ENCODE measurements at regions not wholly inside any gene's neighbourhood (a gene's known extent, or its start where the extent isn't known, plus 50 kb on each side); places are given as distances from the start of the nearest gene placed in this dataset.

DNA sequence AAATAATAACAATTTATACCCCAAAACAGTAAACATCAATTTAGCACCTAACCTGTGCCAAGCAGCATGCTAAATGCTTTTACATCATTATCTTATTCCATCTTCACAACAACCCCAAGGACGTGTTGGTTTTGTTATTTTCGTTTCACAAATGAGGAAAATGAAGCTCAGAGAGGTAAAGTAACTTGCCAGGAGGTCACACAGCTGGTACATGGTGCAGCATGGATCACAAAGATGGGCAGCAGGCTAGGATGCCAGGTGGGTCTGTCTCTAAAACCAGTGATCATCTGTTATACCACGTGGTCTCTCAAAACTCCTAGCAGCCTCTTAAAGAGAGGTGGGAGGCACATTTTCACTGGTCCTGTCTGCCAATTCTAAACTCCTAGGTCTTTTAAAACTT is 323.6 kb upstream of the F9 start:
- Histone ChIP-seq H3K79me2 (ENCODE audit: insufficient read depth, low read length) (no peaks in the 10 kb centered on the region), H3K9me3 (ENCODE audit: control insufficient read depth in 1 of 2, insufficient read depth in 1 of 2, low read depth in 1 of 2, low read length in 2 of 2) (no peaks in the 10 kb centered on the region), H3K27me3 (ENCODE audit: insufficient read depth, low read length) (no peaks in the 10 kb centered on the region), H3K27ac (ENCODE audit: low read depth, low read length) (no peak overlapping the region), H3K4me1 (ENCODE audit: control insufficient read depth in 1 of 2, insufficient read depth in 2 of 2, low read length in 2 of 2) (no peaks in the 10 kb centered on the region), H3K36me3 (ENCODE audit: control insufficient read depth in 1 of 2, insufficient read depth in 2 of 2, low read length in 2 of 2) (no peaks in the 10 kb centered on the region), H3K9ac (ENCODE audit: low read length) (no peak overlapping the region), H3K4me3 (replicated peaks in 1 of 2; ENCODE audit: low read depth in 1 of 2, low read length in 2 of 2) (no peak overlapping the region), H2AFZ (ENCODE audit: low read depth, low read length, poor library complexity, severe bottlenecking) (no peak overlapping the region), H4K20me1 (ENCODE audit: insufficient read depth) (no peaks in the 10 kb centered on the region), H3K4me2 (ENCODE audit: low read length) (no peak overlapping the region), H3K9me2 (ENCODE audit: insufficient read depth) (no peaks in the 10 kb centered on the region)
- ChIA-PET POLR2A (no interaction called here), RAD21 (ENCODE audit: low non-redundant PET in 1 of 2, low total read pairs in 2 of 2, uncharacterized antibody in 2 of 2, unreplicated experiment in 2 of 2) (no interaction called here), CTCF (no interaction called here)
- no peak for ATAC-seq
- intact Hi-C loops (cut with micrococcal nuclease): no loop called here
- DNase-seq (ENCODE audit: low read depth, low spot score): no peak
- TF ChIP-seq ZFX (IDR thresholded peaks at IDR 0.05) (no peak), SIN3A (IDR thresholded peaks at IDR 0.05; ENCODE audit: low read depth) (no peak), POLR2AphosphoS5 (IDR thresholded peaks at IDR 0.05; ENCODE audit: low read depth, low read length) (no peak), SP1 (IDR thresholded peaks at IDR 0.05; ENCODE audit: low read depth) (no peak), CEBPB (IDR thresholded peaks at IDR 0.05; ENCODE audit: low read depth) (no peak), EZH2 (IDR thresholded peaks at IDR 0.05) (no peak), EGR1 (IDR thresholded peaks at IDR 0.05; ENCODE audit: low read depth) (no peak), YY1 (IDR thresholded peaks at IDR 0.05; ENCODE audit: extremely low read depth, insufficient replicate concordance, low read depth, low read length) (no peak)
- TF ChIP-seq, protein P1, sequence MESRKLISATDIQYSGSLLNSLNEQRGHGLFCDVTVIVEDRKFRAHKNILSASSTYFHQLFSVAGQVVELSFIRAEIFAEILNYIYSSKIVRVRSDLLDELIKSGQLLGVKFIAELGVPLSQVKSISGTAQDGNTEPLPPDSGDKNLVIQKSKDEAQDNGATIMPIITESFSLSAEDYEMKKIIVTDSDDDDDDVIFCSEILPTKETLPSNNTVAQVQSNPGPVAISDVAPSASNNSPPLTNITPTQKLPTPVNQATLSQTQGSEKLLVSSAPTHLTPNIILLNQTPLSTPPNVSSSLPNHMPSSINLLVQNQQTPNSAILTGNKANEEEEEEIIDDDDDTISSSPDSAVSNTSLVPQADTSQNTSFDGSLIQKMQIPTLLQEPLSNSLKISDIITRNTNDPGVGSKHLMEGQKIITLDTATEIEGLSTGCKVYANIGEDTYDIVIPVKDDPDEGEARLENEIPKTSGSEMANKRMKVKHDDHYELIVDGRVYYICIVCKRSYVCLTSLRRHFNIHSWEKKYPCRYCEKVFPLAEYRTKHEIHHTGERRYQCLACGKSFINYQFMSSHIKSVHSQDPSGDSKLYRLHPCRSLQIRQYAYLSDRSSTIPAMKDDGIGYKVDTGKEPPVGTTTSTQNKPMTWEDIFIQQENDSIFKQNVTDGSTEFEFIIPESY (IDR thresholded peaks at IDR 0.05; ENCODE audit: extremely low read depth, insufficient replicate concordance, low read length): no peak
- no TSS peak for BruUV-seq (replicated peaks)

Measured in HCT116 (cell line).